ENCODE measurements at regions not wholly inside any gene's neighbourhood (a gene's known extent, or its start where the extent isn't known, plus 50 kb on each side); places are given as distances from the start of the nearest gene placed in this dataset.
"Not testable (repeated sequence)": the region's sequence is repeated elsewhere in the genome, so short reads cannot be mapped to it uniquely, and the experiment has no call there.

DNA sequence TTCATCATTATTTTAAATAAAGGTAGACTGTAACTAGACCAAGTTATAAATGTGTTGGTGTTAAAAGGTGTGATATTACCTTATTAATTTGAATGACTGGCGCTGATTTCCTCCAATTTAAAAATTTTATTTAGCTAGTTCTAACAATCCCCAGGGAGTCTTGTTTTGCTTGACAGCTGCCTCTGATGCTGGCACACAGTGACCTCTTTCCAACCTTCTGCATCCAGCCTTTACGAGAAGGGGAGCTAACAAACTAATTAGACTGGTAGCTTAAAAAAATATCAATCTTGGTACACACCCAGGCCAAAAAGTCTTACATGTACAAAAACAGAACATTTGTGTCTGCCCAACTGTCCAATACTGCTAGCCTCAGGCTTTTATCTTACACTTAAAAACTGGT is 51.8 kb upstream of the ENPEP start:
- no peak for DNase-seq (ENCODE audit: low read depth)

DNA sequence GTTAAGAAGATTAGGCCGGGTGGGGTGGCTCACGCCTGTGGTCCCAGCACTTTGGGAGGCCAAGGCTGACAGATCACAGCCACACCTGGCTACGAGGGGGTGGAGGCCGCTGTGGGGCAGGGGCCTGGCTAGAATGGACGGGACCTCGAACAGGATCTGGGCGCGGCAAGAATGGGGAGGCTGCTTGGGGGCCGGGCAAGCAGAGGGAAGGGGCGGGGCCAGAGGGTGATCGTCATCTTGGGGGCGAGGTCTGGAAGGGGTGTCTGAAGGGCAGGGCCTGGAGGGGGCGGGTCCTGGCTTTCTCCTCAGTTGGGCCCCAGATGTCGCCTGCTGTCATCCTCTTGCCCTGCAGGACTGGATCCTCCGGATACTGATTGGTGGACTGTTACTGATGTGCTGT is 57.3 kb upstream of the ENPEP start:
- no peak for DNase-seq (ENCODE audit: low read depth)

DNA sequence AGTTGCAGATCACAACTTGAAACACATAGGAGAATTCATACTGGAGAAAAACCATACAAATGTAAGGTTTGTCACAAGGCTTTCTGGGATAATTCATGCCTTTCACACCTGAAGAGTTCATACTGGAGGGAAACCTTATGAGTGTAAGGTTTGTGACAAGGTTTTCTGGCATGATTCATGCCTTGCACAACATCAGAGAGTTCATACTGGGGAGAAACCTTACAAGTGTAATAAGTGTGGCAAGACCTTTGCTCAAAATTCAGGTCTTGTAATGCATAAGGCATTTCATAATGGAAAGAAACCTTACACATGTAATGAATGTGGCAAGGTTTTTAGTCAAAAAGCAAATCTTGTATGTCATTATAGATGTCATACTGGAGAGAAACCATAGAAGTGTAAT is 58.8 kb upstream of the ENPEP start:
- DNase-seq (ENCODE audit: low read depth) = no peak

DNA sequence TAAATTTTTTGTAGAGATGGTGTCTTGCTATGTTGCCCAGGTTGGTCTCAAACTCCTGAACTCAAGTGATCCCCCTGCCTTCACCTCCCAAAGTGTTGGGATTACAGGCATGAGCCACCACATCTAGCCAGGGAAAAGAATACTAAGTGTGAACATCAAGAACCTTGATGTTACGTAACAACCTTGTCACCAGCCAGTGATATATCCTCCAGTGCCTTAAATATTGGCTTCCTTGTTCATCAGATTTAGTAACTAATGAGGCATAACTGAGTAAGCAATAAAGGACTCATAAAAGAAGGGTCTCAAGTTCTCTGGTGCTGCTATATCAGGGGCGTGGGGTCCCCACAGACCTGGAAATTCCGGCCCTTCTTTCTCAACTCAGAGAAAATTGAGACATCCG is 60.5 kb upstream of the ENPEP start:
- no peak for DNase-seq (ENCODE audit: low read depth)

DNA sequence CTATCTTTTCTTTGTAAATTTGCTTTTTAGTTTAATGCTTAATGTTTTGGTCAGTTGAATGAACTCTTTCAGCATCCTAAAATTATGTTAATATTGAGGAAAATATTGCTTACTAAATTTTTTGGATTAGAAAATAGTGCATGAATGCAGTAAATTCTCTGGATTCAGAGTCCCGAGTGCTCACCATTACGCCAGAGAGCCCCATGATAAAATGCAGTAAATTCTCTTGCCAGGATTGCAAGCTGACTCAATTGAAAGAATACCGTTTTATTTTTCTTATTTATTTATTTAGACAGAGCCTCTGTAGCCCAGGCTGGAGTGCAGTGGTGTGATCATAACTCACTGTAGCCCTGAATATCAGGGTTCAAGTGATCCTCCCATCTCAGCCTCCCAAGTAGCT is 60.9 kb upstream of the ENPEP start:
- no peak for DNase-seq (ENCODE audit: low read depth)

DNA sequence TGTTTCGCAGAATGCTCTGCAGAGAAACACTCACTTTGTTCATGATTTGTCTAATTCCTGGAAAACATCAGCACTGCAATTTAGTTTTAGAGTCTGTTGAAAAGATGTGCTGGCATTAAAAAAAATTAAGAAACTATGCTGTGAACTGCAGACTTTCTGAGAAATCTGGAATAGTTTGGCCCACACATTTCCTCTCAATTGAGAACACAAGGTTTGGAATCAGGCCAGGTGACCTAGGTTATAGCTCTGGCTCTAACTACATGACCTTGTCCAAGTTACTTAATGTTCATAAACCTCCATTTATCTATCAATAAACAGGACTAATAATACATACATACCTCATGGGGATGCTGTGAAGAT is 61.4 kb upstream of the ENPEP start:
- DNase-seq (ENCODE audit: low read depth) = no peak

DNA sequence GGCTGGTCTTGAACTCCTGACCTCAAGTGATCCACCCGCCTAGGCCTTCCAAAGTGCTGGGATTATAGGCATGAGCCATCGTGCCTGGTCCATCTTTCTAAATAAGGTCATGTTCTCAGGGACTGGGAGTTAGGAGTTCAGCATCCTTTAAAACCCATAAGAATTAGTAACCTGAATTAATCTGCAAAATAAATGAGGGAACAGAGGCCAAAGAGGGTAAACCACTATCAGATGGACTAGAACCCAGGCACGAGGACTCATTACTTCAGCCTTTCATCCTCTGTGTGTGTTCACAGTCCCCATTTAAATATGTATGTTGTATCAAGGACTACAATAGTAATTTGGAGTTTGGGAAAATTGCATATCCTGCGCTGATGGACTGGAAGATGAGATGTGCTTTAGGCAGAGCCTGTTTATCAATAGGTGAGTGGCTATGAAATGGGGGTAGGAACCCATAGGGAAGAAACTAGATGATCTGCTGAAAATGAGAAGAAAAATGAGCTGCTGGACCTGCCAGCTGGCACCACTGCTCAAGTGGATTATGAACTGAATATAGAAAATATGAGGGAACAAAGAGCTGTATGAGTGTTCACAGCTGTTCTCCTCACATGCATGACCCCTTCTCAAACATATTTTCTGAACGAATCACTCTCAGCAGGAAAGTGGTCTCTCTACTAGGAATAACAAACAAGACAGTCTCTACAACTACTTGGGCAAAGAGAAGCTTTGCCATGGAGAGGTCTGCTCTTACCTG is 62.0 kb upstream of the ENPEP start:
- DNase-seq (ENCODE audit: low read depth) = not testable (repeated sequence)

DNA sequence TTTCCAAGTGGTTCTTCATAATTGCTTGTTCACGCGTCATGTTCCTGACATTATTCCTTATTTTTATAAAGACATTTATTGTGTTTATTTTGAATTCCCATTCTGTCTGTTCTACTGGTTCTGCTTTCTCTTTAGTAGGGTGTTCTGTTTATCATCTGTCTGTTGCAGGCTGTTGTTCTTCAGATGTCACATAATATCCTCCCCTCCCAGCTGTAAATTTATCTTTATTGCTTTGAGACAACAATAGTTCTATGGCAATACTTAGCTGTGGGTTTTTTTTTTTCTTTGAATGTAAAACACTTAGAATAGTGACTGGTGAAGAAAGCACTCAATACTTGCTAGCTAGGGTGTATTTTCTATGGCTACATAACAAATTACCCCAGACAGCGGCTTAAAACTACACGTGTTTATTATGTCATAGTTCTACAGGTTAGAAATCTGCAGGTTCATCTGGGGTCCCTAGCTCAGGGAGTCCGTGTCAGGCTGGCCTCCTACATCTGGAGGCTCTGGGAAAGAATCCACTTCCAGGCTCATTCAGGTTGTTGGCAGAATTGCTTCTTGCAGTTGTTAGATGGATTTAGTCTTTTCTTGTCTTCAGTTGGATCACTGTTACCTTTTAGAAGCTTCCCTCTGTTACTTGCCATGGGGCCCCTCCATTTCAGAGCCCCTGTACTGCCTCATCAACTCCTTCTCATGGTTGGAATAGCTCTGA is 63.4 kb upstream of the ENPEP start:
- DNase-seq (ENCODE audit: low read depth) = no peak

DNA sequence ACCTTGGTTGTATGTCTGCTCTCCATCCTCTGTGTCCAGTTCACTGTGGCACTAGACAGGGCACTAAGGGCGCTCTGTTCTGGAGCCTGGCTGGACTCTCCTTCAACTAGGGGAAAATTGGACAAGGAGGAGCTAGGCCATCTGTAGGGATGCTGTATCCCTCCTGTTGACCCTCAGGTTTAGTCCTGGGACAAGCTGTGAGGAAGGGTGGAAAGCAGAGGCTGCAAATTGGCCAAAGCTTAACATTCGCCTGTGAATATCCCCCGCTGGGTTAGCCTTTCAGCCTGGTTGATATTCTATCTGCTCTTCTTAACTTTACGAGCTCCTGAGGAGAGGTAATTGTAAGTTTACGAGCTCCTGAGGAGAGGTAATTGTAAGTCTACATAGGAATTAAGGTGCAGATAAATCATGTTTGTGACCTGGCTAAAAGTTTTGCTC is 64.4 kb upstream of the ENPEP start:
- no peak for DNase-seq (ENCODE audit: low read depth)

DNA sequence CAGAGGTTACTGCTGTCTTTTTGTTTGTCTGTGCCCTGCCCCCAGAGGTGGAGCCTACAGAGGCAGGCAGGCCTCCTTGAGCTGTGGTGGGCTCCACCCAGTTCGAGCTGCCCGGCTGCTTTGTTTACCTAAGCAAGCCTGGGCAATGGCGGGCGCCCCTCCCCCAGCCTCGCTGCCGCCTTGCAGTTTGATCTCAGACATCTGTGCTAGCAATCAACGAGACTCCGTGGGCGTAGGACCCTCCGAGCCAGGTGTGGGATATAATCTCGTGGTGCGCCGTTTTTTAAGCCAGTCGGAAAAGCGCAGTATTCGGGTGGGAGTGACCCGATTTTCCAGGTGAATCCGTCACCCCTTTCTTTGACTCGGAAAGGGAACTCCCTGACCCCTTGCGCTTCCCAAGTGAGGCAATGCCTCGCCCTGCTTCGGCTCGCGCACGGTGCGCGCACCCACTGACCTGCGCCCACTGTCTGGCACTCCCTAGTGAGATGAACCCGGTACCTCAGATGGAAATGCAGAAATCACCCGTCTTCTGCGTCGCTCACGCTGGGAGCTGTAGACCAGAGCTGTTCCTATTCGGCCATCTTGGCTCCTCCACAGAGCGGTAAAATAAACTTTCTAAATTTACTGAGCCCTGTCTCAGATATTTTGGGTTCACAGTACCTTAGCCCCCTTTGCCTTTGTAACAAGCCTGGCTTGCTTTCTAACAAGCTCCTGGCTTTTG is 64.9 kb upstream of the ENPEP start:
- not testable (repeated sequence) for DNase-seq (ENCODE audit: low read depth)

DNA sequence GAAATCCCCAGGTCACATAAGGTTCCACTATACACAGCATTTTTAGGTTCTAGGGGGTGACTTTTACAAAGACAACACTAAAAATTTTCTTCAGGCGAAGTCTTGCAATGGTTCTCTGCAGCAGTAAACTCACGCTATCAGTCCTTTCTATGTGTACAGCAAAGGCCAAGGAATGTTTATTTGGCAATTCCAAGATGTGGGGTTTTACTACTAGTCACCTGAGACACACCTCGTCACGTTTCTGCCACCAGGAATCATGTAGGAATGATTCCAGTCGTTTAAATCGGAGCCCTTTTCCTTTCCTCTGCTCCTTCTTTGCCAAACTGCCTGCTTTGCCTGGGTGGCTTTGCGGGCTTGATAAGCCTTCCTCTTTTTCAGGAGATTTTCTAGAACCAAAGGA is 75.9 kb upstream of the ENPEP start:
- DNase-seq (ENCODE audit: low read depth) = no peak

DNA sequence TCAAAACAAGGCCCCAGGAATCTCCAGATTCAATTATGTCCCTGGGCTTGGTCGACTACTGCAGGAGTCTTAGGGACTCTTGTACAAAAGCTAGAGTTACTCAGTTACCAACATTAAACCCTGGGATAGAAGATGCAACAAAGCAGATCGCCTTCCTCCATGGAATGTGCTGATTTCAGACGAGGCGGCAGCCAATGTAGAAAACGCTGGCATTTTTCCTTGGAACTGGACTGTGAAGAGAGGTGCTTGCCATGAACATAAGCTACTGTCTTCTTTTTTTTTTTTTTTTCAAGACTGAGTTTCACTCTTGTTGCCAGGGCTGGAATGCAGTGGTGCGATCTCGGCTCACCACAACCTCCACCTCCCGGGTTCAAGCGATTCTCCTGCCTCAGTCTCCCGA is 76.9 kb upstream of the ENPEP start:
- not testable (repeated sequence) for DNase-seq (ENCODE audit: low read depth)

DNA sequence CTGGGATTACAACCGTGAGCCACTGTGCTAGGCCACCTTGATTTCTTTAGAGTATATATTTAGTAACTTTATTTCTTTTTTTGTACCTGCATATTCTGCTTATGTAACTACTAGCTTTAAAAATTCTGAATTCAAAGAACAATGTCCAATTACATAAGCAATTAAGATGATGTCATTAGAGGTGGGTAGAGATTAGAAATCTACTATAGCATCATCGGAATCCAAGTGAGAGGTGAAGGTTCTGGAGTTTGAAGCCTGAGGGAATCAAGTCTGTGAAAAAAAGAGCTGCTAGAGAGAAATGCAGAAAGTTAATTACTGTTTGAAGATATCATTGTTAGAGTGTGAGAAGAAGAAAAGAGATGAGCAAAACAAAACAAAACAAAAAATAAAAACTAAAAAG is 79.0 kb upstream of the ENPEP start:
- no peak for DNase-seq (ENCODE audit: low read depth)

DNA sequence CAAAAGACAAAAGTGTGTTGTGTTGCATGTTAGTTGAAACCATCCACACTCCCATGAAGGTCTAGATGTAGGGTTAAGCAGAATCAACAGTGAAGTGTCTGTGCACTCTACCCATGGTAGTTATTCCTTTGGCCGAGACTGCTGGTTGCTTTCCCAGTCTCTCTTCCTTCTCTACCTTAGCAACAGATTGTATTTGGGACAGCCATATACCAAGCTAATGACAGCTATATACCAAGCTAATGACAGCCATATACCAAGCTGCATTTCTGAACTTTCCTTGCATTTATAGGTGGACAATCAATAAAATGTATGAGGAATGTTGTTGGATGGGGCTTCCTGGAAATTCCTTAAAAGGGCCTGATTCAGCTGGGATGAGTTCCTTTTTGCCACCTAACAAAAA is 80.5 kb upstream of the ENPEP start:
- DNase-seq (ENCODE audit: low read depth) = no peak

DNA sequence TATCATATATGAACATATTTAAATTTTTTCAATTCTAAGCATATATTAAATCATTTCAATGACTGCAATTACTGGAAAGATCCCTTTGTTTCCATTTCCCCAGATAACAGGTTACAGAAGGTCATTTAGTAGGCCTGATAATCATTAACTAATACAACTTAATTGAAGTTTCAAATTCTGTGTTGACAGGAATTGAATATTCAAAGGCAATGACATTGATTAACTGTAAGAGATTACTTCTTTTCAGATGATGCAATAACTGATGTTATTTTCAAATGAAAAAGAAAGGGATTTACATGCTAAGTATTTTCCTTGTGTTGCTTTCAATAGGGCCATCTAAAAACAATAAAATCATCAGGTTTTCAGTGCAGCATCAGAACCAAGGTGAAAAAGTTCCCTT is 81.1 kb upstream of the ENPEP start:
- DNase-seq (ENCODE audit: low read depth) = no peak

DNA sequence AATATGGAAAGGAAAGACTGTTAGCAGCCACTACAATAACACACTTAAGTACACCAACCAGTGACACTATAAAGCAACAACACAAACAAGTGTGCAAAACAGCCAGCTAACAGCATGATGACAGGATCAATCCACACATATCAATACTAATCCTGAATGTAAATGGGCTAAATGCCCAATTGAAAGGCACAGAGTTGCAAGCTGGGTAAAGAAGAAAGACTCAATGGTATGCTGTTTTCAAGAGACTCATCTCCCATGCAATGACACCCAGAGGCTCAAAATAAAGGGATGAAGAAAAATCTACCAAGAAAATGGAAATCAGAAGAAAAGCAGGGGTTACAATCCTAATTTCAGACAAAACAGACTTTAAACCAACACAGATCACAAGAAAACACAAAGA is 94.2 kb upstream of the ENPEP start:
- no peak for DNase-seq (ENCODE audit: low read depth)

DNA sequence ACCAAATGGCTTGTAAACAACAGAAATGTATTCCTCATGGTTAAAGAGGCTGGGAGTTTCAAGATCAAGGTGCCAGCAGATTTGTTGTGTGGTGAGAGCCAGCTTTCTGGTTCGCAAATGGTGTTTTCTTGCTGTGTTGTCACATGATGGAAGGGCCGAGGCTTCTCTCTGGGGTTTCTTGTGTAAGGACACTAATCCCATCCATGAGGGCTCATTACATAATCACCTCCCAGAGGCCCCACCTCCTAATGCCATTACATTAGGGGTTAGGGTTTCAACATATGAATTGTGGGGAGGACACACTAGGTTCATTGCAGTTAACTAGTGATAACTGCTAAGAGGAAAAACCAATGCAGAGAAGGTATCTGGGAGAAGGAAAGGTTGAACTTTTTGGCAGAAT is 103.5 kb upstream of the ENPEP start:
- no peak for DNase-seq (ENCODE audit: low read depth)

DNA sequence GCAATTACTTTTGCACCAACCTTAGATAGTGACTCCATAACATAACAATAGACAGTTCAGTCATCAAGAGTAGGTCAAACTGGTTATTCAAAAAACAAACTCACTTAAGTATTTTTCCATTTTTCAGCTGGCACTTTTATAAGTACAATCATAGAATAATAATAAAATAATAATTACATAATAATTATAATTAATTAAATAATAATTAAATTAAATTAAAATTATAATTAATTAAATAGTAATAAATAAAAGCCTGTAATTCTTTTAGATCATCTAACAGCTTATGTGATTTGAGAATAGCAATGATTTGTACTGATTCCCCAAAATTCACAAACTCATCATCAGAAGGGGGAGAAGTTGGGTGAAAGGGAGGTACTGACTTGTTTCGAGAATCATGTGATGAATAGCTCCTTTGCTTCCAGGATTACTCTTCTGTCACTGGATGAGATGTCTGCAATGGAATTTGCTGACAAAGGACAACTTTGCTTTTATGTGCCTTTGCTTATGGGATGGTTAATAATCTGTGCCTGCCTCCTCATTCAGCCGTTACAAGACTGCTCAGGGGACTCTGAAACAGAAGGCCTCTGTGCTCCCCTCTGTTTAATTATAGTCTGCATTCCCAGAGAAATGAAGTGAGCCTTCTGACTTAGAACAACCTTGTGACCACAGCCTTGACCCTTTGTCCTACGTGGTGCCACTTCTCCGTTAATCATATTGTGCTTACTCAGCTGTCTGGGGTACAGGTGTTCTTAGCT is 104.8 kb upstream of the ENPEP start:
- no peak for DNase-seq (ENCODE audit: low read depth)

DNA sequence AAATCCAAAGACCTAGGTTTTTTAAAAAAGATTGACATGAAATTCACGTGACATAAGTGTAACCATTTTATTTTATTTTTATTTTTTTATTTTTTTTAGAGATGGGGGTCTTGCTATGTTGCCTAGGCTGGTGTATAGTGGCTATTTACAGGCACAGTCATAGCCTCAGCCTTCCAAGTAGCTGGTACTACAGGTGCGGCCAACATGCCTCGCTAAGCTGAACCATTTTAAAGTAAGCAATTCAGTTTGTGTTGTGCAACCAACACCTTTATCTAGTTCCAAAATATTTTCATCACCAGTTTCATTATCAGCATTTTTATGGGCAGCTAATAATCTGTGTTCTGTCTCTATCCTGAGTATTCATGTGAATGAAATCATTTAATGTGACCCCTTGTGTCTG is 107.5 kb upstream of the ENPEP start:
- DNase-seq (ENCODE audit: low read depth) = no peak

DNA sequence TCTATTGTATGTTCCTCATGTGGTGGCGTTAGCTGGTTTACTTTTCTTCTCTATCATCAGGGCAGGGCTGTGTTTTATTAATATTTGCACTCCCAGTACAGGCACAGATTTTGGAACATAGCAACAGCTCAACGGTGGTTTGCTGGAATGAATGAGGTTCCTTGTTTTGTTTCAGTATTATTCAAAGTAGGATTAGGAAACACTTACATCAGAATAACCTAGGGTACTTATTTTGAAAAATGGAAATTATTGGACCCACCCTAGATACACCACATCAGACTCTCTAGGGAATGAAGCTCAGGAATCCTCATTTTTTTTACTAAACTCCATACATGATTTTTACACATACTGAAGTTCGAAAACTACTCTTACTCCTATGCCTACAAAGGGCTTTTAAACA is 108.8 kb upstream of the ENPEP start:
- no peak for DNase-seq (ENCODE audit: low read depth)

DNA sequence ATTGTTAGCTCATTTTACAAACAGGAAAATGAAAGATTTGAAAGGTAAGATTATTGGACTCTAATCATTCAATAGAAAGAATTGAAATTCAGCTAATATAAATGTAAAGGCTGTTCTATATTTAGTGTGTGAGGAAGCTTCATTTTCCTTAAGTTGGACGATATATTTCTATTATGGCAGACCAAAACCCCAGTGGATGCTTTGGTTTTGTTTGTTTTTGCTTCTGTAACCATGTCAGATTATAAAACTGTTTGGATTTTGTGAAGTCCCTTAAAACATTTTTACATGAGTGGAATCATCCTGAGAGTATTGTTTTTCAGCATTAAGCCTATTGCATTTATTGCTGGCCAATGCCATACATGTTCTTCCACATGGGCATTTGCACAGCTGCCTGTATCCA is 110.2 kb upstream of the ENPEP start:
- no peak for DNase-seq (ENCODE audit: low read depth)

DNA sequence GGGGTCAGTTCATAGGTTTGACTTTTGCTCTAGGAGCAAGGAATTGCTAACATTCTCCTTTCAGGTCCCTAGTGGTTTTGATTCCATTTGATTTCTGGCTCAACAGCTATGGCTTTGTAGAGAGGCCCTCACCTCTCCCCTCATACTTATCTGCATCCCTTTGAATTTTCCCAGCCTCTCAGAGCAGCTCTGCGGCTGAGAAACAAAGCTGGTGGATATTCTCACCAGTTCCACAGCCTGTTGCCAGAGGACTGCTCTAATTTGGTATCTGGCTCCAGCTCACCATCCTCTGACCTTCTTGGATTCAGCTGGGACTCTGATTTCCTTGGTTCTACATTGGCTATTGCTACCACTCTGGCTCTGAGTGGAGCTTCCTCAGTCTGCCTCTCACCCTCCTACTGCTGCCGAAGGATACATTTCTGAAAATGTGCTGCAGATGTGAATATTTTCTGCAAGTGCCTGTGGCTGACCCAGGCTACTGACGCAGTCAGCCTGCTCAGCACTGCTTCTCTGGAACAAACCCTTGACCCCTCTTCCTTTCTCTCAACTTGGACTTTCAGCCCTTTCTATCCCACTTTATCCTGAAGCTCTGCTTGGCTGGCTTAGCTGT is 110.9 kb upstream of the ENPEP start:
- no peak for DNase-seq (ENCODE audit: low read depth)

All from HS-5 (cell line).